ENCODE measurements at regions not wholly inside any gene's neighbourhood (a gene's known extent, or its start where the extent isn't known, plus 50 kb on each side); places are given as distances from the start of the nearest gene placed in this dataset.

- H3K27me3 Mint-ChIP-seq (ENCODE audit: low read depth): no peaks in the 10 kb centered on the region
- H2AFZ ChIP-seq (ENCODE audit: low read length): no peak overlapping the region
- H3K4me1 ChIP-seq (ENCODE audit: insufficient read depth, low read length): no peaks in the 10 kb centered on the region
Observed at GRCh38 chr13:106699311-106699710, 131.4 kb upstream of the ARGLU1 start.

More at GRCh38 chr13:106699311-106699710, 131.4 kb upstream of the ARGLU1 start:
- Histone ChIP-seq H2BK12ac (ENCODE audit: insufficient read length, low read depth, low read length) (no peak overlapping the region), H3K79me2 (ENCODE audit: insufficient read depth, low read length) (no peaks in the 10 kb centered on the region), H4K91ac (ENCODE audit: insufficient read length, low read depth, low read length) (no peak overlapping the region), H3K14ac (ENCODE audit: insufficient read depth, low read length) (no peak overlapping the region), H2BK15ac (ENCODE audit: low read depth, low read length) (no peak overlapping the region), H2BK20ac (ENCODE audit: low read depth, low read length, poor library complexity, severe bottlenecking) (no peak overlapping the region), H3K9ac (ENCODE audit: extremely low read depth, insufficient read length, low read length) (no peak overlapping the region), H3K9me3 (ENCODE audit: control insufficient read depth, low read depth, low read length) (no peaks in the 10 kb centered on the region), H3T11ph (ENCODE audit: low read length) (no peak overlapping the region), H3K56ac (ENCODE audit: insufficient read length, low read depth, low read length) (no peak overlapping the region), H4K8ac (replicated peaks; ENCODE audit: insufficient read length, low read depth, low read length) (no peak overlapping the region), H2BK120ac (ENCODE audit: low read depth, low read length, poor library complexity, severe bottlenecking) (no peak overlapping the region), H2BK5ac (ENCODE audit: insufficient read length, low read length) (no peak overlapping the region), H3K27me3 (ENCODE audit: insufficient read depth, low read length) (no peaks in the 10 kb centered on the region), H3K27ac (ENCODE audit: insufficient read length, low read depth, low read length) (no peak overlapping the region), H3K18ac (ENCODE audit: insufficient read length, low read depth, low read length) (no peak overlapping the region), H3K23me2 (ENCODE audit: insufficient read length, low read depth, low read length, poor library complexity, severe bottlenecking) (no peaks in the 10 kb centered on the region), H4K20me1 (ENCODE audit: control insufficient read depth, insufficient read depth, insufficient read length) (no peaks in the 10 kb centered on the region), H3K4ac (ENCODE audit: low read depth, low read length) (no peak overlapping the region), H3K79me1 (ENCODE audit: insufficient read depth, low read depth, low read length, poor library complexity, severe bottlenecking) (no peaks in the 10 kb centered on the region), H2AK5ac (ENCODE audit: insufficient read length, low read length) (no peak overlapping the region), H3K4me2 (ENCODE audit: insufficient read depth, insufficient read length, low read length) (no peak overlapping the region), H4K5ac (ENCODE audit: insufficient read length, low read depth, low read length) (no peak overlapping the region), H3K23ac (ENCODE audit: insufficient read length, low read depth, low read length) (no peak overlapping the region)
- no peak overlapping the region for H3K27ac Mint-ChIP-seq
- no CpG with 5 or more reads among the region's 5 CpGs for WGBS (ENCODE audit: extremely low coverage, insufficient read length, low lambda C conversion rate)
- no peaks in the 10 kb centered on the region for H3K9me3 Mint-ChIP-seq
- no peak for DNase-seq
- TF ChIP-seq, protein P1, sequence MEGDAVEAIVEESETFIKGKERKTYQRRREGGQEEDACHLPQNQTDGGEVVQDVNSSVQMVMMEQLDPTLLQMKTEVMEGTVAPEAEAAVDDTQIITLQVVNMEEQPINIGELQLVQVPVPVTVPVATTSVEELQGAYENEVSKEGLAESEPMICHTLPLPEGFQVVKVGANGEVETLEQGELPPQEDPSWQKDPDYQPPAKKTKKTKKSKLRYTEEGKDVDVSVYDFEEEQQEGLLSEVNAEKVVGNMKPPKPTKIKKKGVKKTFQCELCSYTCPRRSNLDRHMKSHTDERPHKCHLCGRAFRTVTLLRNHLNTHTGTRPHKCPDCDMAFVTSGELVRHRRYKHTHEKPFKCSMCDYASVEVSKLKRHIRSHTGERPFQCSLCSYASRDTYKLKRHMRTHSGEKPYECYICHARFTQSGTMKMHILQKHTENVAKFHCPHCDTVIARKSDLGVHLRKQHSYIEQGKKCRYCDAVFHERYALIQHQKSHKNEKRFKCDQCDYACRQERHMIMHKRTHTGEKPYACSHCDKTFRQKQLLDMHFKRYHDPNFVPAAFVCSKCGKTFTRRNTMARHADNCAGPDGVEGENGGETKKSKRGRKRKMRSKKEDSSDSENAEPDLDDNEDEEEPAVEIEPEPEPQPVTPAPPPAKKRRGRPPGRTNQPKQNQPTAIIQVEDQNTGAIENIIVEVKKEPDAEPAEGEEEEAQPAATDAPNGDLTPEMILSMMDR (conservative IDR thresholded peaks at IDR 0.05): no peak
- H3K36me3 Mint-ChIP-seq (ENCODE audit: insufficient read depth in 1 of 3, low read depth in 3 of 3): no peaks in the 10 kb centered on the region
- no peaks in the 10 kb centered on the region; a peak in 1 of 4 replicates for H3K4me1 Mint-ChIP-seq
- no peak overlapping the region for H3K4me3 Mint-ChIP-seq

Data from H9 (cell line).